GM13976 (cell line): ENCODE measurements at regions not wholly inside any gene's neighbourhood (a gene's known extent, or its start where the extent isn't known, plus 50 kb on each side); places are given as distances from the start of the nearest gene placed in this dataset.

Experiments used
- DNase-seq: peaks from one replicate; pipeline ENCODE4 v3.0.0; 2012; ENCODE audit warnings: low spot score
- in situ Hi-C: fragments of 300-500 bp; cut with MboI; formaldehyde crosslinking; loops from one replicate; pipeline ENCODE4 v1.12.0; 2022; ENCODE audit warnings: low sequenced_read_pairs, mixed read lengths, inconsistent platforms; ENCODE audit not compliant: unreplicated experiment
- TF ChIP-seq, protein P1 (sequence below): IDR thresholded peaks from 2 replicates; pipeline ENCODE4 v1.5.1; 2012; ENCODE audit warnings: borderline replicate concordance, mild to moderate bottlenecking; ENCODE audit not compliant: insufficient read depth; ENCODE audit errors: extremely low read depth, missing control alignments, control extremely low read depth

DNA sequence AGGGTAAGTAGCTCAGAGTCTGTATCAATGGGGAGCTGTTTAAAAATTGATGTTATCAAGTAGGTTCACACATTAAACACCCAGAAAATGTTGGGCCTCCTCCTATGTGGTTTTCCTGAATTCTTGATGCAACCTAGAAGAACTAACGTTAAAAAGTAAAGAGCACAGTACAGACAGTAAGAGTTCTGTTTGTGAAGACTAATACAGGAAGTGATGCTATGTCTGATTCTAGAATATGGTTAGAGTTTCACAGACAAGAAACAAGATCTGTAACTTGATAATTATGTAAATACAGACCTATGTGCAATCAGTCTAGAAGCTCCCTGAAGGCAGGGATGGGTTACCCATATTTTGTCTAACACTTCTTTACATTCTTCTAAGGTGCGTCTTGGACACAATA lies 214.9 kb upstream of the BTG1 start:
- in situ Hi-C loops, result no loop called here

DNA sequence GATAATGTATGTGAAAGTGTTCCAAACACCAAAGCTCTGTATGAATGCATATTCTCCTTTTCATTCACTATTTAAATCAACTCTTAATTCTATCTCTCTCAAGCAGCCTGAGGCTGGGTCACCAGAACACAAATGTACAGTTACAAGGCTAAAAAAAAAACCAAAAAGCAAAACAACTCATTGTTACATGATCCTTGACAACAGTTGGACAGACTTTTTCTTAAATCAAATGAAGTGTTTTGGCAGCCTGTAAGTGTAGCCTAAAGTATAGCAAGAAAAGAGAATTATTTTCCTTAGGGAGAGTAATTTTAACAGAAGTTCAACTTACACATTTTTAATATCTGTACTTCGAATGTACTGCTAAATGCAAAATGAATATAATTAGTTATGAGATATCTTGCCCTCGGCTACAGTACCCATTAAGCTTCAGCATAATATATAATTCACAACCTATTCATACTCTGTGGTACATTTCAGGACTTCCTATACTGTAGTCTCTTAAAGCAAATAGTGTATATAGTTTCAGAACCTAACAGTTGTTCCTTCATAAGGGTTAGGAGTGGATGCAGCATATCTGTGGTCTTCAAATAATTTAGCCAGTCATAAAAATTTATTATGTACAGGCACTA lies 214.0 kb upstream of the BTG1 start:
- in situ Hi-C loops, result no loop called here
- TF ChIP-seq, protein P1, sequence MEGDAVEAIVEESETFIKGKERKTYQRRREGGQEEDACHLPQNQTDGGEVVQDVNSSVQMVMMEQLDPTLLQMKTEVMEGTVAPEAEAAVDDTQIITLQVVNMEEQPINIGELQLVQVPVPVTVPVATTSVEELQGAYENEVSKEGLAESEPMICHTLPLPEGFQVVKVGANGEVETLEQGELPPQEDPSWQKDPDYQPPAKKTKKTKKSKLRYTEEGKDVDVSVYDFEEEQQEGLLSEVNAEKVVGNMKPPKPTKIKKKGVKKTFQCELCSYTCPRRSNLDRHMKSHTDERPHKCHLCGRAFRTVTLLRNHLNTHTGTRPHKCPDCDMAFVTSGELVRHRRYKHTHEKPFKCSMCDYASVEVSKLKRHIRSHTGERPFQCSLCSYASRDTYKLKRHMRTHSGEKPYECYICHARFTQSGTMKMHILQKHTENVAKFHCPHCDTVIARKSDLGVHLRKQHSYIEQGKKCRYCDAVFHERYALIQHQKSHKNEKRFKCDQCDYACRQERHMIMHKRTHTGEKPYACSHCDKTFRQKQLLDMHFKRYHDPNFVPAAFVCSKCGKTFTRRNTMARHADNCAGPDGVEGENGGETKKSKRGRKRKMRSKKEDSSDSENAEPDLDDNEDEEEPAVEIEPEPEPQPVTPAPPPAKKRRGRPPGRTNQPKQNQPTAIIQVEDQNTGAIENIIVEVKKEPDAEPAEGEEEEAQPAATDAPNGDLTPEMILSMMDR, result no peak
- DNase-seq, result no peak

More for the DNA sequence above, 214.9 kb upstream of the BTG1 start:
- DNase-seq, result no peak
- TF ChIP-seq, protein P1, result no peak

DNA sequence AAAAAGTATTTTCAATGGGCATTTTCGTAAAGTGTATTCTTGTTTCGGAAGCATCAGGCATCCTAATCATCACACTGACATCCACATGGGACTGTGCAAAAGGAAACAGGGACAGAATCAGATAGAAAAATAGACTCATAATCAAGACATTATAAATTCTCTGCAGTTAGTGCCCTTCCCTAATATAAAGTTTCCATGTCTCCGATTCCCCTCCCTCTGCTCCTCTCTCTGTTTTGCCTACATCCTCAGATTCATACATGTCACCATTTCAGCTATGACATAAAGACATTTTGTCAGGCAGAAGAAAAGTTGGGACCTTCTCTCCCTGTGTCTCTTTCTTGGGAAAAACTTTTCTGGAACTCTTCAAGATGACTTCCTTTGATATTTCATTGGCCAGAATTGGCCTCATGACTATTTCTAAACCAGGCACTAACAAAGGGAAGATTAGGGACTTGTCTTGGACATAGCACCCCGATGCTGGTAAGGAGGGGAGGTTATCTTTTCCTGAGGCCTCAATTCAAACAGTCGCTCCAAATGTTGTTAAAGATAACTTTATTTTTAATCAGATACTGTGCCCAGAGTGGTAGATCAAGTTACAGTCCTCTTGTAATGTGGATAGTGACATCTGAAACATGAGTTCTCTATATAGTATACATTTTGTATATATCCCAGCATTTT lies 212.1 kb upstream of the BTG1 start:
- no peak for DNase-seq
- TF ChIP-seq, protein P1, result no peak
- in situ Hi-C loops, result no loop called here

DNA sequence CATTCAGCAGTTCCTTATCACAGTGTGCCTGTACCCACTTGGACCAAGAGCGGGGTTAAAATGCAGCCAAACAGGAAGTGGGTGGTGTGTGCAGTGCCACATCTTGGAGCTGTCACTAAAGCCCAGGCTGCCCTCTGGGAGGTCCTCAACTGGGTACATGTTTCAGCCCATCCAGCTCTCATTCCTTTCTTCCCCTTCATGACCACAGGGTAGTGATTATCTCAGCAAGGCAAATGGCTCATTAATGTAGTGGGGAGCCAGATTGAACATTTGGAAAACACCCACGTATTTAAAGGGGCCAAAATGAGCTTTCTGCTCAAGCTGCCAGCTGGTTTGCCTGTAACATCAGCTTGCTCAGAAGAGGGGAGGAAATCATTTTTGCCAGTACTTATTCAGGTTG lies 210.8 kb upstream of the BTG1 start:
- TF ChIP-seq, protein P1, result no peak
- in situ Hi-C loops, result no loop called here
- DNase-seq, result no peak

DNA sequence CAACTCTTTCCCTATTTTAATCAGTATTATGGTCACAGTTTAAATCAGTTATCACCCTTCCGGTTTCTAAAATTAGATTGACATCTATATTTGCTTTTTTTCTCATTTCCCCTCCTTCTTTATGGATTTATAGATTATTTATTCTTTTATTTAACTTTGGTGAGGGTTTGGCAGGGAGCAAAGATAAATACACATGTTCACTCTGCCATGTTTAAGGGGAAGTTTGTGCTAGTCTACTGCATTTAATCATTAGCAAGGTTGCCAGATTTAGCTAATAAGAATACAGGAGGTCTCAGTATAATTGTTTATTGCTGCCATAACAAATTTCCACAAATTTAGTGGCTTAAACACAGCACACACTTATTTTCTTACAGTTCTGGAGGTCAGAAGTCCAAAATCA lies 204.0 kb upstream of the BTG1 start:
- TF ChIP-seq, protein P1, result no peak
- in situ Hi-C loops, result no loop called here
- DNase-seq, result no peak

DNA sequence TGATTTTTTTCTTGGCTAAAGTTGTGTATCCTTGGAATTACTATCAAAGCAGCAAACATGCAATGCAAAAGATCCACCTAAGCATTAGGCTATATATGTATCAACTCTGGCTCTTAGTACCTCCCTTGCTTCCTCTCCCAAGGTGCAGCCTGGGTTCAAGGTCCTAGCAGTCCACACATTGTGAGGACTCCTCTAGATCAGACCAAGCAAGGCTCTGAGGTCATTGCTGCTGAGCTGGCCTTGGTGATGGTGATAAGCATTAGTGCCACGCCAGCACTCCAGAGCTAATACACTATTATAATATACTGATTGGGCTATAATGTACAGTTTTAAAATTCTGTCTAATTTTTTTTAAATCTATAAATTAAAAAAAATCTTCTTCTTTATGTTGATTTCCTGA lies 196.9 kb upstream of the BTG1 start:
- in situ Hi-C loops, result no loop called here
- TF ChIP-seq, protein P1, result no peak
- DNase-seq, result no peak
